WTC11 (cell line): ENCODE measurements at regions not wholly inside any gene's neighbourhood (a gene's known extent, or its start where the extent isn't known, plus 50 kb on each side); places are given as distances from the start of the nearest gene placed in this dataset.

Source experiments
- CTCF ChIP-seq: fragments of 200-600 bp; IDR thresholded peaks from 2 replicates; pipeline ENCODE4 v1.8.0; 2022; ENCODE audit warnings: antibody characterized with exemption
- ESRRA ChIP-seq: sonication (generic); formaldehyde crosslinking; IDR thresholded peaks from 2 replicates; pipeline ENCODE4 v1.8.1; 2022; ENCODE audit warnings: mild to moderate bottlenecking, missing genetic modification reagents, borderline replicate concordance
- GRHL2 ChIP-seq: fragments of 250-450 bp; sonication (Bioruptor Pico); IDR thresholded peaks from 2 replicates; pipeline ENCODE4 v1.8.0; 2022; ENCODE audit warnings: mild to moderate bottlenecking, moderate library complexity; ENCODE audit not compliant: insufficient replicate concordance, severe bottlenecking
- IRF2 ChIP-seq: sonication (generic); formaldehyde crosslinking; IDR thresholded peaks from 2 replicates; pipeline ENCODE4 v1.8.0; 2022; ENCODE audit warnings: low read depth, missing genetic modification reagents, borderline replicate concordance
- MAX ChIP-seq: sonication (generic); formaldehyde crosslinking; IDR thresholded peaks from 2 replicates; pipeline ENCODE4 v1.8.0; 2022; ENCODE audit warnings: mild to moderate bottlenecking, missing genetic modification reagents
- MYBL2 ChIP-seq: sonication (generic); formaldehyde crosslinking; IDR thresholded peaks from 2 replicates; pipeline ENCODE4 v1.8.1; 2023; ENCODE audit warnings: mild to moderate bottlenecking, moderate library complexity, missing genetic modification reagents
- NR2C2 ChIP-seq: sonication (generic); formaldehyde crosslinking; IDR thresholded peaks from 2 replicates; pipeline ENCODE4 v1.8.0; 2022; ENCODE audit warnings: mild to moderate bottlenecking, missing genetic modification reagents
- OVOL2 ChIP-seq: fragments of 250-450 bp; sonication (Bioruptor Pico); IDR thresholded peaks from 2 replicates; pipeline ENCODE4 v1.9.0; 2021; ENCODE audit warnings: mild to moderate bottlenecking, borderline replicate concordance
- SMAD3 ChIP-seq: sonication (generic); formaldehyde crosslinking; IDR thresholded peaks from 2 replicates; pipeline ENCODE4 v1.8.0; 2022; ENCODE audit warnings: missing genetic modification reagents, mild to moderate bottlenecking, borderline replicate concordance
- TEAD4 ChIP-seq: sonication (generic); formaldehyde crosslinking; IDR thresholded peaks from 2 replicates; pipeline ENCODE4 v1.8.0; 2022; ENCODE audit warnings: mild to moderate bottlenecking, missing genetic modification reagents
- ZBTB43 ChIP-seq: sonication (generic); formaldehyde crosslinking; IDR thresholded peaks from 2 replicates; pipeline ENCODE4 v1.8.1; 2023; ENCODE audit warnings: mild to moderate bottlenecking, missing genetic modification reagents
- ZNF232 ChIP-seq: sonication (generic); formaldehyde crosslinking; IDR thresholded peaks from 2 replicates; pipeline ENCODE4 v1.8.0; 2022; ENCODE audit warnings: mild to moderate bottlenecking, missing genetic modification reagents
- ZNF263 ChIP-seq: sonication (generic); formaldehyde crosslinking; IDR thresholded peaks from 2 replicates; pipeline ENCODE4 v1.8.1; 2022; ENCODE audit warnings: low read depth, mild to moderate bottlenecking, moderate library complexity, missing genetic modification reagents
- ZNF423 ChIP-seq: fragments of 250-450 bp; sonication (Bioruptor Pico); IDR thresholded peaks from 2 replicates; pipeline ENCODE4 v2.1.2; 2022; ENCODE audit warnings: mild to moderate bottlenecking, moderate library complexity

DNA sequence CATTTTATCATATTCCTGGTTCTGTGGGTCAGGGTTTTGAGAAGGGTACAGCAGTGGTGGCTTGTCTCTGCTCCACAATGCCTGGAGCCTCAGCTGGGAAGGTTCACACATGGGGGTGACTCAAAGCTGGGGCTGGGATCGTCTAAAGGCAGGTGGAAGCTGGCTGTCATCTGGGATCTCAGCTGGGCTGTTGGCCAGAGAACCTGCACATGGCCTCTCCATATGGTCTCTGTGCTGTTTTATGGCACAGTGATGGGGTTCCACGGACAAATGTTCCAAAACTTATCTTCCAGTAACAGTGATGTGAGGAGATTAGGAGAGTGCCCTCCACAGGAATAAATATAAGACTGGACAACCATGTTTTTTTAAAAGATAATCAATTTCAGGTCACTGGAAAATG is 191.4 kb downstream of the SS18 start:
- no peak for TF ChIP-seq NR2C2
- TF ChIP-seq ZNF263 (CRISPR knock-in tag), result no peak
- no peak for TF ChIP-seq MYBL2 (CRISPR knock-in tag)
- TF ChIP-seq ZNF423 (CRISPR knock-in tag), result no peak
- TF ChIP-seq CTCF, result no peak
- no peak for TF ChIP-seq MAX (CRISPR knock-in tag)
- TF ChIP-seq IRF2 (CRISPR knock-in tag), result no peak
- no peak for TF ChIP-seq ZBTB43 (CRISPR knock-in tag)
- TF ChIP-seq OVOL2 (CRISPR knock-in tag), result no peak
- TF ChIP-seq TEAD4 (CRISPR knock-in tag), result no peak
- TF ChIP-seq SMAD3 (CRISPR knock-in tag), result no peak
- TF ChIP-seq ESRRA (CRISPR knock-in tag), result no peak
- no peak for TF ChIP-seq GRHL2
- TF ChIP-seq ZNF232 (CRISPR knock-in tag), result no peak
